Spinal cord (tissue), 9 donors: ENCODE measurements at regions not wholly inside any gene's neighbourhood (a gene's known extent, or its start where the extent isn't known, plus 50 kb on each side); places are given as distances from the start of the nearest gene placed in this dataset.

ENCODE experiments used
- DNase-seq, 6 donors: peaks; one replicate each; pipeline versions ENCODE4 v3.0.0 to v3.0.0-alpha.2; 2013 to 2015; ENCODE audit warnings: low spot score in 6 of 6, low read depth in 4 of 6
- H3K27ac ChIP-seq: one replicate; pipeline ENCODE4 v1.5.1; 2013; ENCODE audit warnings: low read depth, low read length, control low read depth
- H3K27me3 ChIP-seq: one replicate; pipeline ENCODE4 v1.6.1; 2013; ENCODE audit warnings: low read length; ENCODE audit not compliant: control insufficient read depth, insufficient read depth
- H3K36me3 ChIP-seq: one replicate; pipeline ENCODE4 v1.6.1; 2013; ENCODE audit warnings: low read length; ENCODE audit not compliant: control insufficient read depth, insufficient read depth
- H3K4me1 ChIP-seq: one replicate; pipeline ENCODE4 v1.6.1; 2013; ENCODE audit warnings: low read length; ENCODE audit not compliant: control insufficient read depth, insufficient read depth
- H3K4me3 ChIP-seq: one replicate; pipeline ENCODE4 v1.5.1; 2013; ENCODE audit warnings: low read depth, low read length, control low read depth
- H3K9me3 ChIP-seq: one replicate; pipeline ENCODE4 v1.6.1; 2013; ENCODE audit warnings: low read length; ENCODE audit not compliant: control insufficient read depth, insufficient read depth
- WGBS: methylation state at CpG from one replicate; pipeline ENCODE4 v1.1.5; 2013; ENCODE audit warnings: missing lambda C conversion rate; ENCODE audit not compliant: insufficient coverage; 5-methylcytosine and 5-hydroxymethylcytosine counted together
- donor health status: healthy.

GRCh38 chr11:122363296-122363695, 247.3 kb upstream of the BLID start:
- peaks cover 12% of the 10 kb centered on the region for H3K4me1 ChIP-seq
- H3K36me3 ChIP-seq, result no peaks in the 10 kb centered on the region
- H3K4me3 ChIP-seq, result no peak overlapping the region
- WGBS, result 71% methylated on average over 2 of the region's 5 CpGs
- H3K9me3 ChIP-seq, result no peaks in the 10 kb centered on the region
- peak in 1 of 6 donors; percentile 52 for DNase-seq
- H3K27me3 ChIP-seq, result no peaks in the 10 kb centered on the region
- peak overlapping the region; percentile 44 for H3K27ac ChIP-seq

DNA sequence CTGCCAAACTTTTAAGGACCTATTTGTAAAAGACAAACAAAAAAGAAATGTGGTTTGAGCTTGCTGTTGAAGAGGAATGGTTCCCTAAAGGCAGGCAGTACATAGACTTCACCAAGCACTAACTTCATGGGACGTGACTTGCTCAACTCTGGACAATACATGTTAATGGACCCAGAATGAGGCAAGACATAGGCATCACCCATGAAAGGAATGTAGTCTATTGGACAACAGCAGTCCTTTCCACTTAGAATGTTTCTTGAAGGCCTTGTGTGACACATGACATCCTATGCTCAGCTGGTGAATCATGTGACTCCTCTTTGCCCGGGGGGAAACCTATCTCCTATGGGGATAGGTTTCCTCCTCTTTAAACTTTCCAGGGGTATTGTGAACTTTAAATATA, 246.4 kb upstream of the BLID start:
- no peak overlapping the region for H3K27ac ChIP-seq
- peaks cover 12% of the 10 kb centered on the region for H3K4me1 ChIP-seq
- no peak for DNase-seq

GRCh38 chr11:122360875-122361274, 244.9 kb upstream of the BLID start:
- no peaks in the 10 kb centered on the region for H3K27me3 ChIP-seq
- no peak overlapping the region for H3K4me3 ChIP-seq
- H3K27ac ChIP-seq, result no peak overlapping the region
- no peak for DNase-seq
- 100% methylated on average over 1 of the region's 4 CpGs for WGBS
- no peaks in the 10 kb centered on the region for H3K36me3 ChIP-seq
- peaks cover 10% of the 10 kb centered on the region for H3K4me1 ChIP-seq
- H3K9me3 ChIP-seq, result no peaks in the 10 kb centered on the region

More for the DNA sequence above, 246.4 kb upstream of the BLID start:
- WGBS, result 100% methylated on average over 1 of the region's 2 CpGs
- Histone ChIP-seq H3K27me3 (no peaks in the 10 kb centered on the region), H3K9me3 (no peaks in the 10 kb centered on the region), H3K4me3 (no peak overlapping the region), H3K36me3 (no peaks in the 10 kb centered on the region)

- Histone ChIP-seq H3K36me3 (no peaks in the 10 kb centered on the region), H3K27ac (peak overlapping the region; percentile 72), H3K4me1 (peaks cover 10% of the 10 kb centered on the region), H3K9me3 (no peaks in the 10 kb centered on the region), H3K4me3 (peak overlapping the region; percentile 2), H3K27me3 (no peaks in the 10 kb centered on the region)
- DNase-seq, result peak in 3 of 6 donors; percentile 52 to 96 (median 80)
- WGBS, result 0% methylated on average over 10 of the region's 11 CpGs
These were observed 243.1 kb upstream of the BLID start for GRCh38 chr11:122359081-122359571.

- H3K4me3 ChIP-seq, result no peak overlapping the region
- peak in 1 of 6 donors; percentile 62 for DNase-seq
- peaks cover 10% of the 10 kb centered on the region for H3K4me1 ChIP-seq
- H3K9me3 ChIP-seq, result no peaks in the 10 kb centered on the region
- no peaks in the 10 kb centered on the region for H3K27me3 ChIP-seq
- WGBS, result 63% methylated on average over 1 of the region's 2 CpGs
- no peaks in the 10 kb centered on the region for H3K36me3 ChIP-seq
- H3K27ac ChIP-seq, result peak overlapping the region; percentile 29
These were observed 242.3 kb upstream of the BLID start for GRCh38 chr11:122358292-122358691.

- Histone ChIP-seq H3K4me1 (peaks cover 10% of the 10 kb centered on the region), H3K4me3 (no peak overlapping the region), H3K9me3 (no peaks in the 10 kb centered on the region), H3K27ac (no peak overlapping the region), H3K36me3 (no peaks in the 10 kb centered on the region), H3K27me3 (no peaks in the 10 kb centered on the region)
- no peak for DNase-seq
- WGBS, result 100% methylated on average over 1 of the region's 2 CpGs
These were observed 240.0 kb upstream of the BLID start for GRCh38 chr11:122355968-122356367.

DNA sequence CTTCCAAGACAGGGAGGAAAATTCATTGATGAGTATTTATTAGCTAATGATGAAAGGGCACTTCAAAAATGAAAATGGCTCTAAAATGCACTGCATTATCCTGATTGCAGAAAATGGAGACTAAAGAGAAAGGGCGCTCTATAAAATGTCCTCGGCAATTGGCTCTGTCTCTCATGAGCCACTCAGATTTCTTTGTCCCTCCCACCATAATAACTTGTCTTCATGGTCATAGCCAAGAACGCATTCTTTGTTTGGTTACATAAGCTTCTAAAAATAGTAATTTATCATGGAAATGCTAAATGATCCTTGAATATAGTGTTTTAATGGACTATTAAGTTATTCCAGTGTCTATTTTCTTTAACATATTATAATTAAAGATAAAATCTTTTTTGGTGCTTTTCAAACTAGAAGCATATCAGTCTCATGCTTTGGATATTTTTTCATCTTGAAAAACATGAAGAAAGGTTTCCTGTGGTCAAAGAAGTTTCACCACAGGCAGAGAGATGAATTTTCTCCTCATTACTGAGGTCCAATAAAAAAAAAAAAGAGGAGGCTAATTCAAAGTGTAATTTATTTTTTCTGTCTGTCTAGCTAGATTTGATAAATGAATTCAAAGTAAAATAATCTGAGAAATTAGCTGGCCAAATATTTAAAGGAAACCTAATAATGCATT, 238.1 kb upstream of the BLID start:
- H3K4me1 ChIP-seq, result peaks cover 3% of the 10 kb centered on the region
- WGBS, result no CpG with 5 or more reads among the region's 3 CpGs
- H3K36me3 ChIP-seq, result no peaks in the 10 kb centered on the region
- peak in 1 of 6 donors; percentile 36 for DNase-seq
- H3K27me3 ChIP-seq, result no peaks in the 10 kb centered on the region
- H3K4me3 ChIP-seq, result no peak overlapping the region
- no peaks in the 10 kb centered on the region for H3K9me3 ChIP-seq
- peak overlapping the region; percentile 62 for H3K27ac ChIP-seq

DNA sequence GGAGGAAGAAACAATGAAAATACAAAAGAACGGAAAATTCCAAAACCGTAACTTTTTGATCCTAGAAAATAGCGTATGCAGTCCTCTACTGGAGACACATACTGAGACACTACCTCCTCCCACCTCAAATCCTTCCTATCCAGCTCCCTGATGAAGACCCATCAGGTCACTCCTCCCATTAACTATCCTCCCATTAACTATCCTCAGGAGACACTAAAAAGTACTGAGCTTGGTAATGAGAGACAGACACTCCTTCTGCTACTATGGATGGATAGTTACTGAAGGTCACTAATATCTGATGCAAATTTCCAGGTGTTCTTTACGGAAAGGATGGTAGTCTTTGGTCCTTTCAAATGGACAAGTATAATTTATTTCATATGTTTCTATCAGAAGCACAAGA, 237.5 kb upstream of the BLID start:
- peak overlapping the region; percentile 62 for H3K27ac ChIP-seq
- DNase-seq, result no peak
- 100% methylated on average over 1 of the region's 4 CpGs for WGBS
- H3K36me3 ChIP-seq, result no peaks in the 10 kb centered on the region
- H3K27me3 ChIP-seq, result no peaks in the 10 kb centered on the region
- H3K9me3 ChIP-seq, result no peaks in the 10 kb centered on the region
- H3K4me1 ChIP-seq, result no peaks in the 10 kb centered on the region
- H3K4me3 ChIP-seq, result no peak overlapping the region

GRCh38 chr11:122348659-122349409, 232.8 kb upstream of the BLID start:
- no peak overlapping the region for H3K27ac ChIP-seq
- H3K9me3 ChIP-seq, result no peaks in the 10 kb centered on the region
- no peaks in the 10 kb centered on the region for H3K36me3 ChIP-seq
- H3K27me3 ChIP-seq, result no peaks in the 10 kb centered on the region
- H3K4me1 ChIP-seq, result no peaks in the 10 kb centered on the region
- 77% methylated on average over 6 of the region's 9 CpGs for WGBS
- no peak overlapping the region for H3K4me3 ChIP-seq
- DNase-seq, result no peak

GRCh38 chr11:122346006-122346405, 230.0 kb upstream of the BLID start:
- no peaks in the 10 kb centered on the region for H3K4me1 ChIP-seq
- no peaks in the 10 kb centered on the region for H3K27me3 ChIP-seq
- H3K4me3 ChIP-seq, result no peak overlapping the region
- no peaks in the 10 kb centered on the region for H3K36me3 ChIP-seq
- WGBS, result no CpG with 5 or more reads among the region's 2 CpGs
- no peak for DNase-seq
- no peak overlapping the region for H3K27ac ChIP-seq
- H3K9me3 ChIP-seq, result no peaks in the 10 kb centered on the region
